ENCODE measurements at regions not wholly inside any gene's neighbourhood (a gene's known extent, or its start where the extent isn't known, plus 50 kb on each side); places are given as distances from the start of the nearest gene placed in this dataset.
"Not testable (repeated sequence)": the region's sequence is repeated elsewhere in the genome, so short reads cannot be mapped to it uniquely, and the experiment has no call there.

DNA sequence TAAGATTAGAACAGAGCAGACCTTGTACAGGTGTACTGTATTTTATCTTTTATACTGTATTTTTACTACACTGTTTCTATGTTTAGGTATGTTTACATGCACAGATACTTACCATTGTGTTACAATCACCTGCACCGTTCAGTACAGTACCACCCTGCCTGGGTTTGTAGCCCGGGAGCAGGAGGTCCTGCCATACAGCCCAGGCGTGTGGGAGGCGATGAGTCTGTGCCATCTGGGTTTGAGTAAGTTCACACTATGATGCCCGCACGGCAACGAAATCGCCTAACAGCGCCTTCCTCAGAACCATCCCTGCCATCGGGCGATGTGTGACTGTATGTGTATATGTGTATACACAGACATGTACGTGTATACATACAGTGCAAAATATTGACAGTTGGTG, 157.1 kb upstream of the FOXD4L5 start:
- TF ChIP-seq POLR2AphosphoS5 (IDR thresholded peaks at IDR 0.05; ENCODE audit: borderline replicate concordance, low read depth, low read length); EZH2 (IDR thresholded peaks at IDR 0.05): not testable (repeated sequence)
